A549 (cell line): ENCODE measurements at regions not wholly inside any gene's neighbourhood (a gene's known extent, or its start where the extent isn't known, plus 50 kb on each side); places are given as distances from the start of the nearest gene placed in this dataset.

Experiments used
- CTCF ChIP-seq: fragments of >200 bp; sonication (Bioruptor Twin); formaldehyde crosslinking; IDR thresholded peaks from 3 replicates; pipeline ENCODE4 v1.5.1; 2016
- E2F6 ChIP-seq: IDR thresholded peaks from 2 replicates; pipeline ENCODE4 v1.6.1; 2012; ENCODE audit warnings: low read depth, borderline replicate concordance
- MAX ChIP-seq: IDR thresholded peaks from 2 replicates; pipeline ENCODE4 v1.6.1; 2012
- POLR2A ChIP-seq: IDR thresholded peaks from 2 replicates; pipeline ENCODE4 v1.6.1; 2012; ENCODE audit warnings: mild to moderate bottlenecking, low read length

GRCh38 chr22:22711532-22711913 is 67.1 kb downstream of the GGTLC2 start:
- no peak for TF ChIP-seq MAX
- no peak for TF ChIP-seq CTCF
- no peak for TF ChIP-seq POLR2A
- no peak for TF ChIP-seq E2F6
